ENCODE measurements at regions not wholly inside any gene's neighbourhood (a gene's known extent, or its start where the extent isn't known, plus 50 kb on each side); places are given as distances from the start of the nearest gene placed in this dataset.

DNA sequence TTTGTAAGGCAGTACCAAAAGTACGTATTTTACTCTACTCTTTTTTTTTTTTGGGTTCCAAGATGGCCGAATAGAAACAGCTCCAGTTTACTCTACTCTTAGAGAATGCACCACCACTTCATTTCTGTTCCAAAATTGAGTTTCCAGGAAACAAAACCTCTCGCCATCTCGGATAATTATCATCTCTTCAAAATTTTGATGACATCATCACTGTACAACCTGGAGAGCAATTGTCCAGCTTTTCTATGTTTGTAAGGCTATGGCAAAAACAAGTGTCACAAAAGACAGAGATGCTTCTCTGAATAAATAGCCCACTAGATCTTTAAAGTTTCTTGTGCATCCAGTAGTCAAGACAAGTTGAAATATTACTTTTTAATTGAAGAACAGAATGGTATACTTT is 1631.9 kb upstream of the CDH6 start:
- DNase-seq (ENCODE audit: low spot score): no peak
- Mint-ChIP-seq H3K9me3 (ENCODE audit: low read depth) (no peaks in the 10 kb centered on the region), H3K4me3 (ENCODE audit: unreplicated experiment) (no peak overlapping the region), H3K27ac (ENCODE audit: unreplicated experiment) (no peak overlapping the region), H3K4me1 (ENCODE audit: low read depth) (no peaks in the 10 kb centered on the region), H3K36me3 (ENCODE audit: low read depth) (no peaks in the 10 kb centered on the region), H3K27me3 (ENCODE audit: low read depth) (peaks cover 3% of the 10 kb centered on the region)
- no peak for TF ChIP-seq CTCF (IDR thresholded peaks at IDR 0.05)

- Mint-ChIP-seq H3K9me3 (ENCODE audit: low read depth) (peaks cover 19% of the 10 kb centered on the region), H3K27ac (ENCODE audit: unreplicated experiment) (no peak overlapping the region), H3K4me3 (ENCODE audit: unreplicated experiment) (no peak overlapping the region), H3K4me1 (ENCODE audit: low read depth) (no peaks in the 10 kb centered on the region), H3K36me3 (ENCODE audit: low read depth) (no peaks in the 10 kb centered on the region), H3K27me3 (ENCODE audit: low read depth) (no peaks in the 10 kb centered on the region)
- TF ChIP-seq CTCF (IDR thresholded peaks at IDR 0.05): no peak
- DNase-seq (ENCODE audit: low spot score): no peak
Observed at GRCh38 chr5:29550523-29550922, 1643.0 kb upstream of the CDH6 start.

- H3K36me3 Mint-ChIP-seq (ENCODE audit: low read depth): no peaks in the 10 kb centered on the region
- no peaks in the 10 kb centered on the region for H3K27me3 Mint-ChIP-seq (ENCODE audit: low read depth)
- TF ChIP-seq CTCF (IDR thresholded peaks at IDR 0.05): no peak
- no peak overlapping the region for H3K27ac Mint-ChIP-seq (ENCODE audit: unreplicated experiment)
- no peaks in the 10 kb centered on the region for H3K4me1 Mint-ChIP-seq (ENCODE audit: low read depth)
- no peak overlapping the region for H3K4me3 Mint-ChIP-seq (ENCODE audit: unreplicated experiment)
- no peaks in the 10 kb centered on the region for H3K9me3 Mint-ChIP-seq (ENCODE audit: low read depth)
- DNase-seq (ENCODE audit: low spot score): no peak
Observed at GRCh38 chr5:29548262-29548661, 1645.2 kb upstream of the CDH6 start.

- Mint-ChIP-seq H3K27me3 (ENCODE audit: low read depth) (no peaks in the 10 kb centered on the region), H3K27ac (ENCODE audit: unreplicated experiment) (no peak overlapping the region), H3K4me1 (ENCODE audit: low read depth) (no peaks in the 10 kb centered on the region), H3K36me3 (ENCODE audit: low read depth) (no peaks in the 10 kb centered on the region), H3K4me3 (ENCODE audit: unreplicated experiment) (no peak overlapping the region), H3K9me3 (ENCODE audit: low read depth) (no peaks in the 10 kb centered on the region)
- no peak for TF ChIP-seq CTCF (IDR thresholded peaks at IDR 0.05)
- DNase-seq (ENCODE audit: low spot score): no peak
Observed at GRCh38 chr5:29547236-29547865, 1646.1 kb upstream of the CDH6 start.

DNA sequence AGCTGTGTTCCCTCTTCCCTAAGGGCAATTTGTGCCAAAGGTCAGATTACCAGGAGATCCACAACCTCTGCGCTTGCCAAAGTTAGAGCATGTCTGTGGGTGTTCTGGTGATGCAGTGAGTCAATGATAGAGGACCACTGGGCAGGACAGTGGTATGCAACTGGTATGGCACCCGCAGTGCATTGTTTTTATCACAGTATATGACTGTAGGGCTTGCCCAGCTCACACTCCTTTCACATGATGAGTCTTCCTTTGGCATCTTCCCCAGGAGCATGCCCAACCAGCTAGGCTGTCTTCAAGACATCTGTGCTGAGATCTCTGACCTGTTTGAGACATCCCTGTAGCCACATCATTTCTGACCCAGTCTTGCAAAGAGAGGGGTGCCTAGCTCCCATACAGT is 1650.0 kb upstream of the CDH6 start:
- no peak for TF ChIP-seq CTCF (IDR thresholded peaks at IDR 0.05)
- no peak overlapping the region for H3K4me3 Mint-ChIP-seq (ENCODE audit: unreplicated experiment)
- DNase-seq (ENCODE audit: low spot score): no peak
- H3K27me3 Mint-ChIP-seq (ENCODE audit: low read depth): no peaks in the 10 kb centered on the region
- no peak overlapping the region for H3K27ac Mint-ChIP-seq (ENCODE audit: unreplicated experiment)
- H3K36me3 Mint-ChIP-seq (ENCODE audit: low read depth): no peaks in the 10 kb centered on the region
- H3K9me3 Mint-ChIP-seq (ENCODE audit: low read depth): peaks cover 16% of the 10 kb centered on the region
- H3K4me1 Mint-ChIP-seq (ENCODE audit: low read depth): no peaks in the 10 kb centered on the region
